Caco-2 (cell line): ENCODE measurements at regions not wholly inside any gene's neighbourhood (a gene's known extent, or its start where the extent isn't known, plus 50 kb on each side); places are given as distances from the start of the nearest gene placed in this dataset.

Source experiments
- BruUV-seq: library from RNA; stranded (reverse); fragments of 400-500 nt; replicated peaks from 2 replicates; lab custom pipeline; 2021; lab: Mats Ljungman, UMichigan
- CTCF ChIA-PET: fragments of 300-600 bp; sonication (Branson Sonifier 250); formaldehyde crosslinking; loops from one replicate; lab custom pipeline; 2022; ENCODE audit warnings: antibody characterized with exemption; lab: Charles Lee
- POLR2A ChIA-PET: fragments of 300-600 bp; sonication (Branson Sonifier 250); formaldehyde crosslinking; loops from one replicate; lab custom pipeline; 2022; ENCODE audit warnings: antibody characterized with exemption; lab: Charles Lee
- DNase-seq, 2 experiments: peaks; one replicate each; pipeline versions ENCODE4 v3.0.0 to v3.0.0-alpha.2; 2020 to 2022
- H3K27me3 ChIP-seq: replicated peaks from 2 replicates; pipeline ENCODE4 v1.6.0; 2011; ENCODE audit warnings: low read length; ENCODE audit not compliant: control insufficient read depth, insufficient read depth
- H3K36me3 ChIP-seq: 2 replicates; pipeline ENCODE4 v1.5.1; 2011; ENCODE audit warnings: low read length; ENCODE audit not compliant: control insufficient read depth, insufficient read depth
- H3K4me1 ChIP-seq: fragments of 250-450 bp; sonication (Bioruptor Pico); 2 replicates; pipeline ENCODE4 v1.5.1; 2020; ENCODE audit warnings: mild to moderate bottlenecking
- H3K4me3 ChIP-seq: 2 replicates; pipeline ENCODE4 v1.5.1; 2011; ENCODE audit warnings: low read depth, mild to moderate bottlenecking, control low read depth, low read length
- H3K9me3 ChIP-seq: fragments of 250-450 bp; sonication (Bioruptor Pico); 2 replicates; pipeline ENCODE4 v1.5.1; 2020; ENCODE audit warnings: mild to moderate bottlenecking, moderate library complexity
- H3K27ac Mint-ChIP-seq: one replicate; pipeline ENCODE4 v1.8.0; 2022; ENCODE audit warnings: mixed read lengths; ENCODE audit not compliant: unreplicated experiment
- H3K27me3 Mint-ChIP-seq: one replicate; pipeline ENCODE4 v1.8.0; 2022; ENCODE audit warnings: mixed read lengths; ENCODE audit not compliant: insufficient read depth, unreplicated experiment
- H3K36me3 Mint-ChIP-seq: one replicate; pipeline ENCODE4 v1.8.0; 2022; ENCODE audit warnings: mild to moderate bottlenecking, mixed read lengths; ENCODE audit not compliant: insufficient read depth, unreplicated experiment
- H3K4me1 Mint-ChIP-seq: one replicate; pipeline ENCODE4 v1.8.0; 2022; ENCODE audit warnings: low read depth, mixed read lengths; ENCODE audit not compliant: unreplicated experiment
- H3K4me3 Mint-ChIP-seq: one replicate; pipeline ENCODE4 v1.8.0; 2022; ENCODE audit warnings: mild to moderate bottlenecking, moderate library complexity, mixed read lengths; ENCODE audit not compliant: unreplicated experiment
- H3K9me3 Mint-ChIP-seq: one replicate; pipeline ENCODE4 v1.8.0; 2022; ENCODE audit warnings: mixed read lengths; ENCODE audit not compliant: unreplicated experiment
- intact Hi-C: fragments of 100-400 bp; cut with micrococcal nuclease; formaldehyde crosslinking; loops from one replicate; pipeline ENCODE4 v1.10.0; 2022; ENCODE audit not compliant: unreplicated experiment
- TF ChIP-seq, protein P1 (sequence below), 2 experiments: fragments of 200-600 bp in 1 of 2; IDR thresholded peaks; 1 replicate in 1 of 2; 2 replicates in 1 of 2; pipeline versions ENCODE4 v1.5.1 to v1.8.0; 2011 to 2022; ENCODE audit warnings: antibody characterized with exemption in 1 of 2, control low read depth in 1 of 2, inconsistent platforms in 1 of 2, low read depth in 1 of 2, low read length in 1 of 2, mild to moderate bottlenecking in 1 of 2, moderate library complexity in 1 of 2; ENCODE audit not compliant: insufficient read depth in 1 of 2, severe bottlenecking in 1 of 2, unreplicated experiment in 1 of 2

DNA sequence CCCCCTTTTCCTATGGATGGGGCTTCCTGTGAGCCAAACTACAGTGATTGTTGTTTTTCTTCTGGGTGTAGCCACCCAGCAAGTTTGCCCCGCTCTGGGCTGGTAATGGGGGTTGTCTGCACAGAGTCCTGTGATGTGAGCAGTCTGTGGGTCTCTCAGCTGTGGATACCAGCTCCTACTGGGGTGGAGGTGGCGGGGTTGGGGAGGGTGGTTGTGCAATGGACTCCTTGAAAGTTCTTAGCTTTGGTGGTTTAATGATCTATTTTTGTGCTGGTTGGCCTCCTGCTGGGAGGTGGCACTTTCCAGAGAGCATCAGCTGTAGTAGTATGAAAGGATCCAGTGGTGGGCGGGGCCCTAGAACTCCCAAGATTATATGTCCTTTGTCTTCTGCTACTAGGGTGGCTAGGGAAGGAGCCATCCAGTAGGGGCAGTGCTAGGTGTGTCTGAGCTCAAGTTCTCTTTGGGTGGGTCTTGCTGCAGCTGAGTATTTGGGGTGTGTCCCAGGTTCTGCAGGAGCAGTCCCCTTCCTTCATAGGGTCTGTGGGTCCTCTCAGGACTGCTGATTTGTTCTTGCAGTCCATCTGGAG is 275.6 kb upstream of the PAPPA start:
- Histone ChIP-seq H3K4me3 (no peak overlapping the region), H3K4me1 (no peaks in the 10 kb centered on the region), H3K9me3 (0 out of 2 replicates have a peak, but pooled peaks cover 3% of the 10 kb centered on the region), H3K36me3 (no peaks in the 10 kb centered on the region), H3K27me3 (no peaks in the 10 kb centered on the region)
- Mint-ChIP-seq H3K9me3 (no peaks in the 10 kb centered on the region), H3K4me1 (no peaks in the 10 kb centered on the region), H3K36me3 (no peaks in the 10 kb centered on the region), H3K27ac (no peak overlapping the region), H3K4me3 (no peak overlapping the region), H3K27me3 (peaks cover 9% of the 10 kb centered on the region)
- no TSS peak for BruUV-seq
- intact Hi-C loops, result no loop called here
- ChIA-PET POLR2A (no interaction called here), CTCF (no interaction called here)
- no peak for DNase-seq
- TF ChIP-seq, protein P1, sequence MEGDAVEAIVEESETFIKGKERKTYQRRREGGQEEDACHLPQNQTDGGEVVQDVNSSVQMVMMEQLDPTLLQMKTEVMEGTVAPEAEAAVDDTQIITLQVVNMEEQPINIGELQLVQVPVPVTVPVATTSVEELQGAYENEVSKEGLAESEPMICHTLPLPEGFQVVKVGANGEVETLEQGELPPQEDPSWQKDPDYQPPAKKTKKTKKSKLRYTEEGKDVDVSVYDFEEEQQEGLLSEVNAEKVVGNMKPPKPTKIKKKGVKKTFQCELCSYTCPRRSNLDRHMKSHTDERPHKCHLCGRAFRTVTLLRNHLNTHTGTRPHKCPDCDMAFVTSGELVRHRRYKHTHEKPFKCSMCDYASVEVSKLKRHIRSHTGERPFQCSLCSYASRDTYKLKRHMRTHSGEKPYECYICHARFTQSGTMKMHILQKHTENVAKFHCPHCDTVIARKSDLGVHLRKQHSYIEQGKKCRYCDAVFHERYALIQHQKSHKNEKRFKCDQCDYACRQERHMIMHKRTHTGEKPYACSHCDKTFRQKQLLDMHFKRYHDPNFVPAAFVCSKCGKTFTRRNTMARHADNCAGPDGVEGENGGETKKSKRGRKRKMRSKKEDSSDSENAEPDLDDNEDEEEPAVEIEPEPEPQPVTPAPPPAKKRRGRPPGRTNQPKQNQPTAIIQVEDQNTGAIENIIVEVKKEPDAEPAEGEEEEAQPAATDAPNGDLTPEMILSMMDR (IDR thresholded peaks at IDR 0.05; ENCODE audit: insufficient read depth in 1 of 2, low read depth in 1 of 2, low read length in 1 of 2, severe bottlenecking in 1 of 2, unreplicated experiment in 1 of 2), result no peak

DNA sequence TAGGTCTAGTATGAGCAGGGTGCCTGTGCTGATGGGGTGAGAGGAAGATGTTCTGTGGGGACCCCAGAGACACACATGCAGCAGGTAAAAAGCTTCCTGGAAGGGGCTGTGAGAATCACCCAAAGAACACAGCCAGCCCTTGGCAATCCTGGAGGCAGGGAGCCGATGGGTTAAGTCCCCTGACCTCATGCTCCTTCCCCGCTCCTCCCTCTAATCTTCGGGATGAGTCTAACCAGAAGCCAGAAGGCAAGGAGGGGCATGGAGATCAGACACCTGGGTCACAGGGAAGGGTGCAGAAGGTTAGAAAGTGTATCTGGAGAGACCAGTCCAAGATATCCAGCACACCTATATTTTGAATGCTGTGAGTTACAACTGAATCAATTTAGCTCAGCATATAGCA is 274.1 kb upstream of the PAPPA start:
- Histone ChIP-seq H3K27me3 (no peaks in the 10 kb centered on the region), H3K4me1 (no peaks in the 10 kb centered on the region), H3K9me3 (no peaks in the 10 kb centered on the region), H3K4me3 (no peak overlapping the region), H3K36me3 (no peaks in the 10 kb centered on the region)
- Mint-ChIP-seq H3K27ac (no peak overlapping the region), H3K9me3 (no peaks in the 10 kb centered on the region), H3K27me3 (peaks cover 11% of the 10 kb centered on the region), H3K4me3 (no peak overlapping the region), H3K36me3 (no peaks in the 10 kb centered on the region), H3K4me1 (no peaks in the 10 kb centered on the region)
- TF ChIP-seq, protein P1 (IDR thresholded peaks at IDR 0.05; ENCODE audit: insufficient read depth in 1 of 2, low read depth in 1 of 2, low read length in 1 of 2, severe bottlenecking in 1 of 2, unreplicated experiment in 1 of 2), result no peak
- POLR2A ChIA-PET, result no interaction called here
- no TSS peak for BruUV-seq
- no peak for DNase-seq
- CTCF ChIA-PET, result interaction anchor here (0.6 kb wide), 1 partner anchor 8 kb away, joined by 9 read pairs; no protein-coding TSS in a partner anchor
- intact Hi-C loops, result no loop called here

DNA sequence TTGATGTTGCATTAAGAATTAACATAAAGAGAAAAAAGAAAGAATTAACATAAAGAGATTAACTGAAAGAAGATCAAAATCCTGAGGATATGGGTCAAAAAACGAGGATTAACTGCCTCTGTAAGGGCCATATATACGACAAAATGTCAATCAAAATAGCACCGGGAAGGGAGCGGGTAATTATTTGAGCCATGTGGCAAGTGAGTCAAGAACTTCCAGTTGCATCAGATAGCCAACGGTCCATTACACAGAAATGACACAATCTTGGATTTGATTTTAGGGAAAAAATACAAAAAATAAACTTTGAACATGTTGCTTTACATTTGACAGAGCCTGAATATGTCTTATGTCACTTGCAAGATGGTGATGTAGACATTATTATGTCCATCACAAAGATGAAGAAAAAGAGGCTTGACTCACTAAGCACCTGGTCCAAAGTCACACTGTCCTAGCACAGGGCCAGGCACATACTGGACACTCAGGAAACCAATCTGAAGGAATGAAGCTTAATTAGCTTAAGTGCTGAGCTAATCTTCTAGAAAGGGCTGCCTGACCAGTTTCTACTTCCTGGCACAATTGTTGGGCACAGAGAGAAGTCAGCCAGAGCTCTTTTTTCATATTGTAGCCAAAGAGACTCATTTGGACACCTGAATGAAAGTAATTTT is 273.2 kb upstream of the PAPPA start:
- TF ChIP-seq, protein P1 (IDR thresholded peaks at IDR 0.05; ENCODE audit: insufficient read depth in 1 of 2, low read depth in 1 of 2, low read length in 1 of 2, severe bottlenecking in 1 of 2, unreplicated experiment in 1 of 2), result no peak
- CTCF ChIA-PET, result interaction anchor here (0.6 kb wide), 1 partner anchor 219 kb away, joined by 3 read pairs; no protein-coding TSS in a partner anchor
- no peak overlapping the region for H3K27ac Mint-ChIP-seq

More for the DNA sequence above, 273.2 kb upstream of the PAPPA start:
- no peak for DNase-seq
- intact Hi-C loops, result loop anchor here (5.0 kb wide), 3 partner anchors 122 to 767 kb away; partner anchors contain the start of gene PAPPA
- Histone ChIP-seq H3K9me3 (no peaks in the 10 kb centered on the region), H3K4me3 (no peak overlapping the region), H3K36me3 (no peaks in the 10 kb centered on the region), H3K4me1 (no peaks in the 10 kb centered on the region), H3K27me3 (no peaks in the 10 kb centered on the region)
- POLR2A ChIA-PET, result no interaction called here
- H3K36me3 Mint-ChIP-seq, result no peaks in the 10 kb centered on the region
- no peak overlapping the region for H3K4me3 Mint-ChIP-seq
- H3K4me1 Mint-ChIP-seq, result no peaks in the 10 kb centered on the region
- H3K27me3 Mint-ChIP-seq, result peaks cover 12% of the 10 kb centered on the region
- no peaks in the 10 kb centered on the region for H3K9me3 Mint-ChIP-seq
- BruUV-seq, result no TSS peak
